ENCODE measurements at regions not wholly inside any gene's neighbourhood (a gene's known extent, or its start where the extent isn't known, plus 50 kb on each side); places are given as distances from the start of the nearest gene placed in this dataset.
"Not testable (repeated sequence)": the region's sequence is repeated elsewhere in the genome, so short reads cannot be mapped to it uniquely, and the experiment has no call there.

GRCh38 chr4:57726154-57726553 is 616.0 kb upstream of the IGFBP7 start:
- TF ChIP-seq CTCF (IDR thresholded peaks at IDR 0.05) (no peak), ZFX (IDR thresholded peaks at IDR 0.05; ENCODE audit: borderline replicate concordance) (no peak)
- no peak overlapping the region for H3K27ac ChIP-seq

- no peak overlapping the region for H3K27ac ChIP-seq
- TF ChIP-seq CTCF (IDR thresholded peaks at IDR 0.05) = no peak
- no peak for TF ChIP-seq ZFX (IDR thresholded peaks at IDR 0.05; ENCODE audit: borderline replicate concordance)
These were observed 609.3 kb upstream of the IGFBP7 start for GRCh38 chr4:57719456-57719855.

- H3K27ac ChIP-seq = not testable (repeated sequence)
These were observed 604.1 kb upstream of the IGFBP7 start for GRCh38 chr4:57714313-57714712.

- H3K27ac ChIP-seq = no peak overlapping the region
- TF ChIP-seq ZFX (IDR thresholded peaks at IDR 0.05; ENCODE audit: borderline replicate concordance) = no peak
- no peak for TF ChIP-seq CTCF (IDR thresholded peaks at IDR 0.05)
These were observed 599.9 kb upstream of the IGFBP7 start for GRCh38 chr4:57710053-57710452.

- no peak overlapping the region for H3K27ac ChIP-seq
- TF ChIP-seq ZFX (IDR thresholded peaks at IDR 0.05; ENCODE audit: borderline replicate concordance) (no peak), CTCF (IDR thresholded peaks at IDR 0.05) (no peak)
These were observed 581.2 kb upstream of the IGFBP7 start for GRCh38 chr4:57691370-57691769.

- no peak overlapping the region for H3K27ac ChIP-seq
- no peak for TF ChIP-seq ZFX (IDR thresholded peaks at IDR 0.05; ENCODE audit: borderline replicate concordance)
- TF ChIP-seq CTCF (IDR thresholded peaks at IDR 0.05) = no peak
These were observed 579.6 kb upstream of the IGFBP7 start for GRCh38 chr4:57689693-57690205.

- no peak overlapping the region for H3K27ac ChIP-seq
- TF ChIP-seq ZFX (IDR thresholded peaks at IDR 0.05; ENCODE audit: borderline replicate concordance) = no peak
These were observed 572.1 kb upstream of the IGFBP7 start for GRCh38 chr4:57682275-57682674.

- H3K27ac ChIP-seq = no peak overlapping the region
- TF ChIP-seq ZFX (IDR thresholded peaks at IDR 0.05; ENCODE audit: borderline replicate concordance) = no peak
- TF ChIP-seq CTCF (IDR thresholded peaks at IDR 0.05) = no peak
These were observed 569.8 kb upstream of the IGFBP7 start for GRCh38 chr4:57679969-57680368.

All from 22Rv1 (cell line).